LHCN-M2 (cell line): ENCODE measurements at regions not wholly inside any gene's neighbourhood (a gene's known extent, or its start where the extent isn't known, plus 50 kb on each side); places are given as distances from the start of the nearest gene placed in this dataset.

Experiments used
- DNase-seq: peaks from one replicate; pipeline ENCODE4 v3.0.0-alpha.2; 2012; ENCODE audit warnings: low read depth

GRCh38 chr13:106433066-106433465, 102.4 kb downstream of the EFNB2 start:
- DNase-seq = peak; percentile 10

- no peak for DNase-seq
Observed at GRCh38 chr13:106432636-106433035, 102.8 kb downstream of the EFNB2 start.

- no peak for DNase-seq
Observed at GRCh38 chr13:106426909-106427308, 108.6 kb downstream of the EFNB2 start.

GRCh38 chr13:106425661-106426060, 109.8 kb downstream of the EFNB2 start:
- no peak for DNase-seq

- no peak for DNase-seq
Observed at GRCh38 chr13:106424805-106425204, 110.7 kb downstream of the EFNB2 start.

- no peak for DNase-seq
Observed at GRCh38 chr13:106423530-106423929, 111.9 kb downstream of the EFNB2 start.

- peak; percentile 42 for DNase-seq
Observed at GRCh38 chr13:106418556-106418955, 116.9 kb downstream of the EFNB2 start.

- DNase-seq = peak; percentile 17
Observed at GRCh38 chr13:106417467-106418110, 117.9 kb downstream of the EFNB2 start.

- DNase-seq = no peak
Observed at GRCh38 chr13:106416645-106417044, 118.8 kb downstream of the EFNB2 start.

- DNase-seq = no peak
Observed at GRCh38 chr13:106415971-106416370, 119.5 kb downstream of the EFNB2 start.

- DNase-seq = no peak
Observed at GRCh38 chr13:106415442-106415841, 120.0 kb downstream of the EFNB2 start.

- DNase-seq = no peak
Observed at GRCh38 chr13:106407338-106407737, 128.1 kb downstream of the EFNB2 start.

GRCh38 chr13:106405731-106406130, 129.7 kb downstream of the EFNB2 start:
- DNase-seq = no peak

- DNase-seq = no peak
Observed at GRCh38 chr13:106403280-106403679, 132.2 kb downstream of the EFNB2 start.

GRCh38 chr13:106402866-106403265, 132.6 kb downstream of the EFNB2 start:
- no peak for DNase-seq

- no peak for DNase-seq
Observed at GRCh38 chr13:106401081-106401480, 134.4 kb downstream of the EFNB2 start.

- DNase-seq = no peak
Observed at GRCh38 chr13:106400289-106400688, 135.2 kb downstream of the EFNB2 start.

GRCh38 chr13:106398289-106398688, 137.2 kb downstream of the EFNB2 start:
- no peak for DNase-seq

- DNase-seq = peak; percentile 31
Observed at GRCh38 chr13:106393776-106394175, 141.7 kb downstream of the EFNB2 start.

- no peak for DNase-seq
Observed at GRCh38 chr13:106391681-106392080, 143.8 kb downstream of the EFNB2 start.

- DNase-seq = no peak
Observed at GRCh38 chr13:106391271-106391670, 144.2 kb downstream of the EFNB2 start.

- no peak for DNase-seq
Observed at GRCh38 chr13:106390367-106390766, 145.1 kb downstream of the EFNB2 start.

GRCh38 chr13:106385654-106386053, 149.8 kb downstream of the EFNB2 start:
- no peak for DNase-seq

- DNase-seq = no peak
Observed at GRCh38 chr13:106384516-106384915, 150.9 kb downstream of the EFNB2 start.
